T-helper 17 cell (primary cell): ENCODE measurements at regions not wholly inside any gene's neighbourhood (a gene's known extent, or its start where the extent isn't known, plus 50 kb on each side); places are given as distances from the start of the nearest gene placed in this dataset.
"Not testable (repeated sequence)": the region's sequence is repeated elsewhere in the genome, so short reads cannot be mapped to it uniquely, and the experiment has no call there.

ENCODE experiments used
- ATAC-seq: fragments of 150-1000 bp; cut with Tn5 transposase; 2 replicates; pipeline ENCODE4 v1.10.0; 2021; ENCODE audit warnings: mild to moderate bottlenecking, moderate library complexity
- DNase-seq, 3 donors: peaks; one replicate each; pipeline versions ENCODE4 v3.0.0 to v3.0.0-alpha.2; 2020 to 2021
- H3K9me3 ChIP-seq: one replicate; pipeline ENCODE4 v1.7.0; 2013; ENCODE audit warnings: low read length, mild to moderate bottlenecking; ENCODE audit not compliant: control insufficient read depth, poor library complexity, severe bottlenecking
- H3K27ac Mint-ChIP-seq: one replicate; pipeline ENCODE4 v1.8.0; 2022; ENCODE audit warnings: mild to moderate bottlenecking, moderate library complexity, mixed read lengths
- H3K27me3 Mint-ChIP-seq: one replicate; pipeline ENCODE4 v1.8.0; 2022; ENCODE audit warnings: mixed read lengths
- H3K36me3 Mint-ChIP-seq: one replicate; pipeline ENCODE4 v1.8.0; 2022; ENCODE audit warnings: low read depth, mixed read lengths
- H3K4me1 Mint-ChIP-seq: one replicate; pipeline ENCODE4 v1.8.0; 2022; ENCODE audit warnings: mild to moderate bottlenecking, mixed read lengths
- H3K4me3 Mint-ChIP-seq: one replicate; pipeline ENCODE4 v1.8.0; 2022; ENCODE audit warnings: mild to moderate bottlenecking, moderate library complexity, mixed read lengths

DNA sequence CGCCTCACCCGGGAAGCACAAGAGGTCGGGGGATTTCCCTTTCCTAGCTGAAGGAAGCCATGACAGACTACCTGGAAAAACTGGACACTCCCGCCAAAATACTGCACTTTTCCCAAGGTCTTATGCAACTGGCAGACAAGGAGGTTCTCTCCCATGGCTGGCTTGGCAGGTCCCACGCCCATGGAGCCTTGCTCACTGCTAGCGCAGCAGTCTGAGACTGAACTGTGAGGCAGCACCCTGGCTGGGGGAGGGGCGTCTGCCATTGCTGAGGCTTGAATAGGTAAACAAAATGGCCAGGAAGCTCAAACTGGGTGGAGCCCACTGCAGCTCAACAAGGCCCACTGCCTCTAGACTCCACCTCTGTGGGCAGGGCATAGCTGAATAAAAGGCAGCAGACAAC lies 92.1 kb downstream of the C4BPA start:
- H3K27me3 Mint-ChIP-seq, DNase-seq, ATAC-seq, H3K27ac Mint-ChIP-seq, H3K4me3 Mint-ChIP-seq, H3K4me1 Mint-ChIP-seq, H3K9me3 ChIP-seq, H3K36me3 Mint-ChIP-seq: not testable (repeated sequence)

DNA sequence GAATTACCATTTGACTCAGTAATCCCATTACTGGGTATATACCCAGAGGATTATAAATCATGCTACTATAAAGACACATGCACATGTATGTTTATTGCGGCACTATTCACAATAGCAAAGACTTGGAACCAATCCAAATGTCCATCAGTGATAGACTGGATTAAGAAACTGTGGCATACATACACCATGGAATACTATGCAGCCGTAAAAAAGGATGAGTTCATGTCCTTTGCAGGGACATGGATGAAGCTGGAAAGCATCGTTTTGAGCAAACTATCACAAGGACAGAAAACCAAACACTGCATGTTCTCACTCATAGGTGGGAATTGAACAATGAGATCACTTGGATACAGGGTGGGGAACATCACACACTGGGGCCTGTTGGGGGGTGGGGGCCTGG lies 97.5 kb downstream of the C4BPA start:
- not testable (repeated sequence) for H3K9me3 ChIP-seq, DNase-seq, H3K36me3 Mint-ChIP-seq, H3K4me1 Mint-ChIP-seq, H3K27me3 Mint-ChIP-seq, ATAC-seq, H3K27ac Mint-ChIP-seq, H3K4me3 Mint-ChIP-seq

DNA sequence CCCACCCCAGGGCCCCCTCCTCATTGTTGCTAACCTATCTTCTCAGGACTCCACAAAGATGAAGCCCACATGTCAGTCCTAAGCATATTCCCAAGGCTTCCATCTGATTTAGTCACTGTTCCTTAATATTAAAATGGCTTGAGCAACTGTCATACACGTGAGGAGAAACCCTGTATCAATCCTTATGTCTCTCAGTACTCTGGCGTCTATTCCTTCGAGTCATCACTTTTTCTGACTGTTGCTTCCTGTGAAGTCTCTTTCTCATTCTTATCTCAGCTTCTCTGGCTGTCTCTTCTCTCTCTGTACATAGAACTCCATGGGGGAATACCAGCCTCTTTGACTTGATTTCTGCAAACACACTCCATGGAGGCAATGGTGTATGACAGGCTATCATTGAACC lies 98.4 kb downstream of the C4BPA start:
- H3K36me3 Mint-ChIP-seq, result peaks cover 2% of the 10 kb centered on the region
- no peak overlapping the region for H3K4me3 Mint-ChIP-seq
- ATAC-seq (no peak), DNase-seq (no peak)
- no peak overlapping the region for H3K27ac Mint-ChIP-seq
- no peaks in the 10 kb centered on the region for H3K9me3 ChIP-seq
- no peaks in the 10 kb centered on the region for H3K4me1 Mint-ChIP-seq
- H3K27me3 Mint-ChIP-seq, result no peaks in the 10 kb centered on the region

DNA sequence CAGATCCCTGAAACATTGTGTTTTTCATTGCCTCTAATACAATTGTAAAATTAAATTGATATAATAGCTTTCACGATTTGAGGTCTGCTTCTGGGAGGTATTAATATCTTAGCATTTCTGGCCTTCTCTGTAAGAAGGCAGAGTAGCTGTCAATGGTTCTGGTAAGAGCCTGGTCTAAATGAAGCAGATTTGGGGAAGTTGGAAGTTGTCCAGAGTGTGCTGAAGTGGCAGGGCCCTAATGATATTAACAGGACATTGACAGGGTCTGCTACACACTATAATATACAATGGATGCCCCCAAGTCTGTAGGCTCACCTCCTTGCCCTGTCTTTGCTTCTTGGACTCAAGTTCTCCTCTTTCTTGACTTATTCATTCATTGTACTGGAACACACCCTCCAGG lies 99.5 kb downstream of the C4BPA start:
- ATAC-seq (no peak), DNase-seq (no peak)
- no peaks in the 10 kb centered on the region for H3K4me1 Mint-ChIP-seq
- H3K27ac Mint-ChIP-seq, result no peak overlapping the region
- H3K4me3 Mint-ChIP-seq, result no peak overlapping the region
- H3K27me3 Mint-ChIP-seq, result no peaks in the 10 kb centered on the region
- H3K36me3 Mint-ChIP-seq, result peaks cover 3% of the 10 kb centered on the region
- no peaks in the 10 kb centered on the region for H3K9me3 ChIP-seq

DNA sequence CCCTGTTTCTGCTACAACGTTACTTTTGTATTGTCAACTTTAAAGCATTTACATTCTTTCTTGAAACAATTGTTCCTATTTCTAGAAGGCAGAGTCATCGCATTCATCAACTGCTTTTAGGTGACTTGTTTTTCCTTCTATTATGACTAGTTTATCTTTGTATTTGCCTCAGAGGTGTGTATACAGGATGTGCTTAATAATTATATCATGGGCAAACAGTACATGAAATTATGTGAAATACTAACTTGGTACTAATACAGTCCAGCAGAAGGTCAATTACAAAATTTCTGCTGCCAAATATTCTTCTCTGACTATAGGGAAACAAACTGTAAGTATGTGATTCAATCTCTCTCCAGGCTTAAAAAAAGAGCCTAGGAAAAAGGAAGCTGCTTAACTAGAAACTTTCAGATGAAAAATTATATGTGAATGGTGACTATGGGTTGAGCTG lies 101.6 kb downstream of the C4BPA start:
- no peaks in the 10 kb centered on the region for H3K4me1 Mint-ChIP-seq
- H3K27me3 Mint-ChIP-seq, result no peaks in the 10 kb centered on the region
- H3K36me3 Mint-ChIP-seq, result peaks cover 3% of the 10 kb centered on the region

DNA sequence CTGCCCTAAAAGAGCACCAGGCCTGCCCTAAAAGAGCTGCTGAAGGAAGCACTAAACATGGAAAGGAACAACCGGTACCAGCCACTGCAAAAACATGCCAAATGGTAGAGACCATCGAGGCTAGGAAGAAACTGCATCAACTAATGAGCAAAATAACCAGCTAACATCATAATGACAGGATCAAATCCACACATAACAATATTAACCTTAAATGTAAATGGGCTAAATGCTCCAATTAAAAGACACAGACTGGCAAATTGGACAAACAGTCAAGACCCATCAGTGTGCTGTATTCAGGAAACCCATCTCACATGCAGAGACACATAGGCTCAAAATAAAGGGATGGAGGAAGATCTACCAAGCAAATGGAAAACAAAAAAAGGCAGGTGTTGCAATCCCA lies 104.7 kb downstream of the C4BPA start:
- not testable (repeated sequence) for H3K9me3 ChIP-seq, H3K4me3 Mint-ChIP-seq, ATAC-seq, H3K36me3 Mint-ChIP-seq, H3K27ac Mint-ChIP-seq, DNase-seq, H3K27me3 Mint-ChIP-seq, H3K4me1 Mint-ChIP-seq

More for the DNA sequence above, 101.6 kb downstream of the C4BPA start:
- H3K4me3 Mint-ChIP-seq, result no peak overlapping the region
- H3K9me3 ChIP-seq, result no peaks in the 10 kb centered on the region
- no peak overlapping the region for H3K27ac Mint-ChIP-seq
- ATAC-seq (no peak), DNase-seq (no peak)

DNA sequence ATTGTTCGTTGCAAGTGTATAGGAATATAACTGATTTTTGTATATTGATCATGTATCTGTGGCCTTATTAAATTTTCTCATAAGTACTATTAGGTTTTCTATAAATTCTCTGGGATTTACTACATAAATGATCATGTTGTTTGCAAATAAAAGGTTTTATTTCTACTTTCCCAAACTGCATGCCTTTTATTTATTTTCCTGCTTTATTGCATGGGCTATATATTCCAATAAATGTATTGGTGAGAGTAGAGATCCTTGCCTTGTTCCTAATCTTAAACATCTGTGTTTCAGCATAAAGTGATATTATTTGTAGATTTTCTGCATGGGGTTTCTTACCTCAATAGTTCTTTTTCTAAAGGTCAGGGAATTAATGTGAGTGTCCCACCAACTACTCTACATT lies 107.0 kb upstream of the CD55 start:
- DNase-seq (no peak), ATAC-seq (no peak)
- no peaks in the 10 kb centered on the region for H3K9me3 ChIP-seq
- Mint-ChIP-seq H3K4me1 (peaks cover 3% of the 10 kb centered on the region), H3K27me3 (peaks cover 10% of the 10 kb centered on the region), H3K36me3 (no peaks in the 10 kb centered on the region), H3K27ac (no peak overlapping the region), H3K4me3 (no peak overlapping the region)

DNA sequence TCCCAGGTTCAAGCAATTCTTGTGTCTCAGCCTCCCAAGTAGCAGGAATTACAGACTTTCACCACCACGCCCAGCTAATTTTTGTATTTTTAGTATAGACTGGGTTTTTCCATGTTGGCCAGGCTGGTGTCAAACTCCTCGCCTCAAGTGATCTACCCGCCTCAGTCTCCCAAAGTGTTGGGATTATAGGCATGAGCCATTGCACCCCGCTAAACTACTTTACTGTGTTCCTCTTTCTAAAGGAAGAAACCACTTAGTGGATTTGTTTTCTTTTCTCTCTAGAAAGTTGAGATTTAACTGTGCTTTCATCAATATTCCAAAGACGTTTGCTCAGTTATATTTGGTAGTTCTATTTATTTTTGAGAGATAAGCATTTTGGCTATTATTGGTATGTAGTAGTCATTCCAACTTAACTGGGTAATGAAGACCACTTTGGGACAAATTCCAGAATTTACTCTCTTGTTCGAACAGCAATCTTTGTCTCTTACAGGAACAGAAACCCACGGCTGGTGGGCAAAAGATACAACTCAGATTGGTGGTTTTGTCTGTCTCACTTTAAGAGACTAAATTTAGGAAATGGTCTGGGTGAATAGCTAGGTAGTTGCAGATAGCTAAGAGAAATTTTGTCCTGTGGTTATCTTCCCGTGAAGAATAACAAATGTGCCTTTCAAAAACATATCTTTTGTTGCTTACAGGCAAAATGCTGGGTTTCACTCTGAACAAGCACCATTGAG lies 103.5 kb upstream of the CD55 start:
- no peak for DNase-seq
- no peak for ATAC-seq
- H3K9me3 ChIP-seq, result no peaks in the 10 kb centered on the region
- H3K27me3 Mint-ChIP-seq, result peaks cover 15% of the 10 kb centered on the region
- H3K27ac Mint-ChIP-seq, result no peak overlapping the region
- no peak overlapping the region for H3K4me3 Mint-ChIP-seq
- no peaks in the 10 kb centered on the region for H3K36me3 Mint-ChIP-seq
- H3K4me1 Mint-ChIP-seq, result peaks cover 3% of the 10 kb centered on the region

DNA sequence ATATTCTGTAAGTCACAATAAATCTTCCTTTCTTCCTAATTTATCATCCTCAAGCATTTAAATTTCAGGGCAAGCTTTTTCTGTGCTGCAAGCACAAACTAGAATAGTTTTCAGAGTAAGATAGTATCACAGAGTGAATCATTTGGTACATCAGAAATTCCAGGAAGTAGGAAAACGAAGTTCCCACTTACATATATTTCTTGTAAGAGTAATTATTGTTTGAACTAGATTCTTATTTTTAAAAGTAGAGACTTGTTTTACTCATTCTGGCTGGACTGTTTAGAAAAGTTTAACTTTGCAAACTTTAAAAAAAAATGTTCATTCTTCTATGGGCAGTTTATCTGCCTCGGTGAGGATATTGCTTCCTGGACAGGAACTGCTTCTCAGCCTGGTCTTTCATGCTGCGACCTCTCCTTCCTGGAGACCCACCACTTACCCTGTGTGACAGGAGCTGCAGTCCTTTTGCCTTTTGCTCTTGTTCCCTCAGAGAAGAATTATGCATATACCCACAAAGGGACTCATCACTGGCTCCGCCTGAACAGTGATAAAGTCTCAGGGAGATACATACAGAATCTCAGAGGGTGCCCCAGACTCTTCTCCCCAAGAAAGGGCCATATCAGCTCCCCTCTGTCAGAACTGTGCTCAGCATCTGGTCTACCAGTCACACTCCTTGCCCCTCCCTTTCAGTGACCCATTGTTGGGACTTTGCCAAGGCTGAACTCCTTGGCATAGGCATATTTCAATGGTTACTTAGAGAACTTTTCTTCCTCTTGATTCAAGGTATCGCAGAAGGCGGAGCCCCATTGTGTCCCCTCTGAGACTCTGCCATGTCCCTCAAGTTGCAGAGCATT lies 102.7 kb upstream of the CD55 start:
- Mint-ChIP-seq H3K36me3 (no peaks in the 10 kb centered on the region), H3K4me3 (no peak overlapping the region), H3K27ac (no peak overlapping the region), H3K27me3 (peaks cover 16% of the 10 kb centered on the region), H3K4me1 (peaks cover 4% of the 10 kb centered on the region)
- ATAC-seq (no peak), DNase-seq (no peak)
- no peaks in the 10 kb centered on the region for H3K9me3 ChIP-seq

DNA sequence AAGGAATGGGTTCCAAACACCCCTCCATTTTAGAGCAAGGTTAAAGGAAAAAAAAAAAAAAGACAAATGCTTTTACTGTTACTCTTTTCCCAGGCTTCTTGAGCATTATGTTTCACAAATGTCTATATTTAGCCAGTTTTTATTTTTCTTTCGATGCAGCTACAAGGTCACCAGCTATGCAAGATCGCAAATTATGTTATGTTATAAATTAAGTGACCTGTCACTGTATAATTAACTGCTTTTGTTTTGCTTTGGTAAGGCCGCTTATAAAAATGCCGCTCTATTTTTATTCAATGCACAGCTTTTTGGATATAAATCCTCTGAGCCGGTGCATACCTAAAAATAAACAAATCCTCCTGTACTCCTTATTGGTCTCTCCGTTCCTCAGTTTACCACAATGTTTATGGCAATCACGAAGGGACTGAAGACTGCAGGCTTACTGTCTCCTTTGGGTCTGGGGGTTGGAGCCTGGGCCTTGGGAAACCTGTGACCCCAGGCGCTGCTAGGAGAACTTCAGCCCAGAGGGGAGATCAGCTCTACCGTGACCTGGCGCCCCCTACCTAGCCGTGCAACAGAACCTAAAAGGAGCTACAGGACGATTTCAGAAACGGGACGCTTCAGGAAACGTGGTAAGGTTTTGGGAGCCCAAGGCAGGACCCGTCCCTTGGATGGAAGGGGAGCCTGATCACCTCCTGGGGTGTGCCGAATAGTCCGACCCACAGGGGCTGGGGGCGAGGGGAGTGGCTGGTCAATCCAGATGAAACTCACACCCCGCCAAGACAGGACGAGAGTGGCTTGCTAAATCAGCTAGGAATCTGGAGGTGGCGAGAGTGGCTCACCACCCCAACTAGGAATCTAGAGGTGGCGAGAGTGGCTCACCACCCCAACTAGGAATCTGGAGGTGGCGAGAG lies 101.2 kb upstream of the CD55 start:
- no peaks in the 10 kb centered on the region for H3K9me3 ChIP-seq
- Mint-ChIP-seq H3K27ac (no peak overlapping the region), H3K4me3 (no peak overlapping the region), H3K36me3 (no peaks in the 10 kb centered on the region), H3K27me3 (peaks cover 16% of the 10 kb centered on the region), H3K4me1 (peaks cover 4% of the 10 kb centered on the region)
- DNase-seq (no peak), ATAC-seq (no peak)

DNA sequence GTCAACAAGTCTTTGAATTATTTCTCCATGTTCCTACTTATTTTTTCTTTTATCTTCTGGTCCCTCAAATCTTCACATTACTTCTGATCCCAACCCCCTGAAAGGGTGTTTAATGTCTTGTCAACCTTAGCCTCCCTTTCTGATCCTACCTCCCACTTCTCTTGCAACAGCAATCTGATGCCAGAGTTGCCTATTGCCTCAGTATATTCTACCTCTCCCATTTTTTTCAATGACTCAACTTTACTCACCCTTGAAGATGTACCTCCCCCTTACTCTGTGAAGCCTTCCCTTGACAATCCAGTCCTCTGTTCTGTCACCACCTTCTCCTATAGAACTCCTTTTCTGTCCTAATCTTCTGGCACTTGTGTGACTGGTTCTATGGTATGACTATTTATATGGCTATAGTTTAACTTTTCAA lies 99.5 kb upstream of the CD55 start:
- no peak overlapping the region for H3K27ac Mint-ChIP-seq
- no peak for ATAC-seq

DNA sequence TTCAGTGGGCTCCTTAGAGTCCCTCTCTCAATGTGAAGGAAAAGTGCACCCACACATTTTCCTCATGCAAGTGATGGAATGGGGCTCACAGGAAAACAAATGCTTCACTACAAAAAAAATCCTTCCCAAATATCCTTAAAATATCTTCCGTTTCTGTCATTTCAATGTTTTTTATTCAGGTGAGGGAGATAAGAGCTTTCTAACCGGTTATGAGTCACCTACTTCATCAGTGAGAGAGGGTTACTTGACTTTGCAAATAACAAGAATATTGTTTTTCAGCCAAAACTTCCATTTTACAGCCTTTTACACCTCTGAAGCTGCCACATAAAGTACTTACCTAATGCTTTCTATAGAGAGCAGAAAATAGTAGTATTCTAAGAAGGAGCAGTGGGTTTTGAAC lies 98.3 kb upstream of the CD55 start:
- no peaks in the 10 kb centered on the region for H3K9me3 ChIP-seq
- no peak for ATAC-seq
- Mint-ChIP-seq H3K4me1 (peaks cover 4% of the 10 kb centered on the region), H3K4me3 (no peak overlapping the region), H3K27me3 (peaks cover 14% of the 10 kb centered on the region), H3K36me3 (no peaks in the 10 kb centered on the region), H3K27ac (no peak overlapping the region)
- DNase-seq, result no peak

More for the DNA sequence above, 99.5 kb upstream of the CD55 start:
- no peak for DNase-seq
- Mint-ChIP-seq H3K36me3 (no peaks in the 10 kb centered on the region), H3K4me3 (no peak overlapping the region), H3K27me3 (peaks cover 16% of the 10 kb centered on the region), H3K4me1 (peaks cover 4% of the 10 kb centered on the region)
- H3K9me3 ChIP-seq, result no peaks in the 10 kb centered on the region

DNA sequence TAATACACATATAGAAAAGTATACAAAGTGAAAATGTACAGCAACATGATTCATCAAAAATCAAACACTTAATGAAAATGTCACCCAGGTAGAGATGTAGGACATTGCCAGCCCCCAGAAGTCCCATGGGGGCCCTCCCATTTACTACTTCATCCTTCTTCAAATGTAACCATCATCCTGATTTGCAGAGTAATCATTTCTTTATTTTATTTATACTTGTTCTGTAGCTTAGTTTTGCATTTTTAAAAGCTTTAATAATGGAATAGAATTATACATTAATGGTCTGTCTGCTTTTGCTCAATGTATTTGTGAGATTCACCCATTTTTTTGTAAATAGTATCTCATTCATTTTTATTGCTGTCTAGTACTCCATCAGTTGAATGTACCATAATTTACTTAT lies 96.8 kb upstream of the CD55 start:
- H3K4me1 Mint-ChIP-seq, result peaks cover 2% of the 10 kb centered on the region
- H3K4me3 Mint-ChIP-seq, result no peak overlapping the region
- H3K36me3 Mint-ChIP-seq, result no peaks in the 10 kb centered on the region
- DNase-seq, result no peak
- ATAC-seq, result no peak
- no peaks in the 10 kb centered on the region for H3K9me3 ChIP-seq
- no peak overlapping the region for H3K27ac Mint-ChIP-seq
- H3K27me3 Mint-ChIP-seq, result peaks cover 5% of the 10 kb centered on the region
